CD8-positive, alpha-beta memory T cell (primary cell): ENCODE measurements at regions not wholly inside any gene's neighbourhood (a gene's known extent, or its start where the extent isn't known, plus 50 kb on each side); places are given as distances from the start of the nearest gene placed in this dataset.

Source experiments
- CTCF ChIA-PET: fragments of 350-600 bp; sonication (Branson Sonifier 250); formaldehyde crosslinking; loops from one replicate; lab custom pipeline; 2021; ENCODE audit warnings: antibody characterized with exemption; lab: Charles Lee
- POLR2A ChIA-PET: fragments of 350-600 bp; sonication (Branson Sonifier 250); formaldehyde crosslinking; loops from one replicate; lab custom pipeline; 2021; ENCODE audit warnings: antibody characterized with exemption; lab: Charles Lee
- DNase-seq, 5 donors: peaks; one replicate each; pipeline versions ENCODE4 v3.0.0 to v3.0.0-alpha.2; 2020 to 2022; ENCODE audit warnings: mixed read lengths in 1 of 5
- H3K27ac ChIP-seq: one replicate; pipeline ENCODE4 v1.7.0; 2013; ENCODE audit warnings: low read depth, mild to moderate bottlenecking, low read length, moderate library complexity
- H3K27me3 ChIP-seq: 2 replicates; pipeline ENCODE4 v1.7.0; 2013; ENCODE audit warnings: low read length, mild to moderate bottlenecking; ENCODE audit not compliant: insufficient read depth, poor library complexity, severe bottlenecking
- H3K36me3 ChIP-seq: 2 replicates; pipeline ENCODE4 v1.7.0; 2013; ENCODE audit warnings: mild to moderate bottlenecking, low read length, moderate library complexity; ENCODE audit not compliant: insufficient read depth
- H3K4me1 ChIP-seq: 2 replicates; pipeline ENCODE4 v1.7.0; 2013; ENCODE audit warnings: mild to moderate bottlenecking, low read length, moderate library complexity; ENCODE audit not compliant: insufficient read depth
- H3K4me3 ChIP-seq: 2 replicates; pipeline ENCODE4 v1.7.0; 2013; ENCODE audit warnings: mild to moderate bottlenecking, low read length
- H3K9me3 ChIP-seq: 2 replicates; pipeline ENCODE4 v1.7.0; 2013; ENCODE audit warnings: mild to moderate bottlenecking, low read length
- H3K27ac Mint-ChIP-seq, 8 donors: one replicate each; pipeline ENCODE4 v1.8.0; 2020 to 2021; ENCODE audit warnings: mixed read lengths in 8 of 8, mild to moderate bottlenecking in 6 of 8, inconsistent platforms in 3 of 8, moderate library complexity in 3 of 8
- H3K27me3 Mint-ChIP-seq, 2 donors: one replicate each; pipeline ENCODE4 v1.8.0; 2020 to 2021; ENCODE audit warnings: mixed read lengths in 2 of 2, mild to moderate bottlenecking in 1 of 2, moderate library complexity in 1 of 2
- H3K36me3 Mint-ChIP-seq, 3 donors: one replicate each; pipeline ENCODE4 v1.8.0; 2020 to 2021; ENCODE audit warnings: mixed read lengths in 3 of 3, inconsistent platforms in 1 of 3, mild to moderate bottlenecking in 1 of 3
- H3K4me1 Mint-ChIP-seq, 3 donors: one replicate each; pipeline ENCODE4 v1.8.0; 2020 to 2021; ENCODE audit warnings: mixed read lengths in 3 of 3, inconsistent platforms in 1 of 3, mild to moderate bottlenecking in 1 of 3
- H3K4me3 Mint-ChIP-seq, 7 donors: one replicate each; pipeline ENCODE4 v1.8.0; 2020 to 2021; ENCODE audit warnings: mixed read lengths in 7 of 7, mild to moderate bottlenecking in 6 of 7, moderate library complexity in 4 of 7, inconsistent platforms in 2 of 7
- H3K9me3 Mint-ChIP-seq, 5 donors: one replicate each; pipeline ENCODE4 v1.8.0; 2020 to 2022; ENCODE audit warnings: mixed read lengths in 5 of 5, mild to moderate bottlenecking in 3 of 5, moderate library complexity in 2 of 5, inconsistent platforms in 1 of 5

DNA sequence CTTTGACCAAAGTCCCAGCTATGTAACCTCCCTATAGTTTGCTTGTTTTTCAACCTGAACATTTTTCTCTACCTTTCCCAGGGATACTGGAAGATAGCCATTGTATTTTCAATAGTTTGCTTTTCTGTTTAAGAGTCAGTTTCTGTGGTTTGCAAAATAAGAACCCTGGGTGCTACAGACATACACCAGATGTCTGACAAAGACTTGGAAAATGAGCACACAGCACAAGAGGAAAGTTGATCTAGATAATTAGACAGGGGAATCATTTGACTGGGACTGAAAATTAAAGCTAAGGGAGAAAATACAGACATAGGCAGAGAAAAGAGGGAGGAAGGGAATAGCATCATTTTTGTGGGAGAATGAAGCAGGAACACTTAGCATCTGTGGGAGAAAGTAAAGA, 218.3 kb upstream of the CNKSR2 start:
- no peak overlapping the region for H3K4me3 Mint-ChIP-seq
- peaks cover 0 to 8% of the 10 kb centered on the region in 2 donors for H3K27me3 Mint-ChIP-seq
- Histone ChIP-seq H3K4me3 (no peak overlapping the region), H3K27ac (no peak overlapping the region), H3K9me3 (no peaks in the 10 kb centered on the region), H3K27me3 (no peaks in the 10 kb centered on the region), H3K36me3 (no peaks in the 10 kb centered on the region), H3K4me1 (no peaks in the 10 kb centered on the region)
- H3K9me3 Mint-ChIP-seq = peaks cover 0 to 4% (median 0%) of the 10 kb centered on the region in 5 donors
- ChIA-PET CTCF (no interaction called here), POLR2A (no interaction called here)
- no peaks in the 10 kb centered on the region for H3K4me1 Mint-ChIP-seq
- no peak for DNase-seq
- no peaks in the 10 kb centered on the region for H3K36me3 Mint-ChIP-seq
- no peak overlapping the region for H3K27ac Mint-ChIP-seq

DNA sequence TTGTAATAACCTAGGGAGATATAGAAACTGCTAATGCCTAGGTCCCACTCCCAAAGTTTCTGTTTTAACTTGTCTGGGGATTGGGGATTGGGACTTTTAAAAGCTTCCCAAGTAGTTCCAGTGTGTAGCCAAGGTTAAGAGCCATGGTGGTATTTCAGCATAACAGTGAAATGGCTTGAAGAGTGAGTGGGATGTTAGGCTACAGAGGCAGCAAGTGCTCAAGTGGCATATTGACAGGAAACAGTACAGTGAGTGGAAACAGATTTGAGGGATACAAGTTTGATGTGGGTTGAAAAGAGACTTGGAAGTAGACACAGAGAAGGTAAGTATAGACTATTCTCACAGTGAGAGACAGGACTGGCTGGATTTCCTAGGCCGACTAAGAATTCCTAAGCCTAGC, 217.6 kb upstream of the CNKSR2 start:
- Mint-ChIP-seq H3K4me1 (no peaks in the 10 kb centered on the region), H3K9me3 (peaks cover 0 to 4% (median 0%) of the 10 kb centered on the region in 5 donors), H3K27ac (no peak overlapping the region), H3K36me3 (no peaks in the 10 kb centered on the region), H3K27me3 (peaks cover 0 to 8% of the 10 kb centered on the region in 2 donors), H3K4me3 (no peak overlapping the region)
- H3K9me3 ChIP-seq = no peaks in the 10 kb centered on the region
- no peak overlapping the region for H3K27ac ChIP-seq
- ChIA-PET CTCF (no interaction called here), POLR2A (no interaction called here)
- H3K27me3 ChIP-seq = no peaks in the 10 kb centered on the region
- H3K4me1 ChIP-seq = no peaks in the 10 kb centered on the region
- H3K4me3 ChIP-seq = no peak overlapping the region
- no peak for DNase-seq
- H3K36me3 ChIP-seq = no peaks in the 10 kb centered on the region

DNA sequence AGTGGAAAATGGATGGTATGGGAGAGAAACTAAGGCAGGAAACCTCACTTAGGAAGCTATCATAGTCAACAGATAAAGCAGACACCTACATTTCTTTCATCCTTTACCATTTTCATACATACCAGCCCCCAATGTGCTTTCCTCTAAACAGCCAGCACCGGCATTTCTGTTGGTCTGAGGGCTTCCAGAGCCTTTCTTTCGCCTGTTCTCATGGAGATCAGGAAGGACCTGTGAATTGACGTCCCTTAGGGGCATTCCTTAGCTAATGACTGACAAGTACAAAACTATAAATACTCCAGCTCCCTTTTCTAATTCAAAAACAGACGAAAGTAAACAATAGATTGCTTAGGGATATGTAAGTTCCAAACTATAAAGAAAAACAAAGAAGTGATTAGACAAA, 215.5 kb upstream of the CNKSR2 start:
- Mint-ChIP-seq H3K36me3 (no peaks in the 10 kb centered on the region), H3K4me3 (no peak overlapping the region), H3K27me3 (peaks cover 0 to 8% of the 10 kb centered on the region in 2 donors), H3K4me1 (no peaks in the 10 kb centered on the region), H3K27ac (no peak overlapping the region), H3K9me3 (peaks cover 0 to 4% (median 0%) of the 10 kb centered on the region in 5 donors)
- CTCF ChIA-PET = no interaction called here
- DNase-seq = no peak
- no peak overlapping the region for H3K4me3 ChIP-seq
- no peaks in the 10 kb centered on the region for H3K9me3 ChIP-seq
- POLR2A ChIA-PET = no interaction called here
- H3K4me1 ChIP-seq = no peaks in the 10 kb centered on the region
- H3K27me3 ChIP-seq = no peaks in the 10 kb centered on the region
- H3K27ac ChIP-seq = no peak overlapping the region
- H3K36me3 ChIP-seq = no peaks in the 10 kb centered on the region

DNA sequence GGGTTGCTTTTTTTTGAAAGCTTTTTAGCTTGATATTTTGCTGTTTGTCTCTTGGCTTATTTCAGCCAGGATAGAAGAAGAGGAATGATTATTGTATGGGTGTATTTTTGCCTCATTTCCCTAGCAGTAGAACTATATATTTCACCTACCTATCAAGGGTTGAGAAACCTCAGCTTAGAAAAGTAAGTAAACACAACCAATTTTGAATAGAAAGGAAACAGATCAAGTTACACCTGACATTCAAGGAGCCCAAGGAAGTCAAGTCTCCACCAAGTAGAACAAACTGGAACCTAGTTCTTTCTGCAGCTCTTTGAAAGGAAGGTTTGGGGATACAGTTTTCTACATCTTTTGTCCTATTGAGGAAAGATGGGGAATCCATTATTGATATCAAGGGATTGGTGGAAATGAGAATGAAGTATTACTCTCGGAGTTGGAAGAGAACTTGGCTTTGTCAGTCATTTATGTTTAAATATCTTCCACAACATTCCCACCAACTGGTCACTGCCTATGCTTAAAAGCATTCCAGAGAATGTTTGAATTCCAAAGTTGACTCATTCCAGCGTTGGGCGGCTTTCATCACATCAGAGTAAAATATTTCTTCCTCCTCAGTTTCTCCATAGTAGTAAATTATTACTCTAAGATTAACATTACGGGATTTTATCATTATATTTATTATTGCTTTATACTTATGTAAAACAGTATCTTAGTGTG, 207.8 kb upstream of the CNKSR2 start:
- POLR2A ChIA-PET = no interaction called here
- Mint-ChIP-seq H3K27ac (no peak overlapping the region), H3K9me3 (no peaks in the 10 kb centered on the region), H3K27me3 (no peaks in the 10 kb centered on the region), H3K4me1 (no peaks in the 10 kb centered on the region), H3K36me3 (no peaks in the 10 kb centered on the region), H3K4me3 (no peak overlapping the region)
- Histone ChIP-seq H3K9me3 (no peaks in the 10 kb centered on the region), H3K27ac (no peak overlapping the region), H3K27me3 (no peaks in the 10 kb centered on the region), H3K36me3 (no peaks in the 10 kb centered on the region), H3K4me1 (no peaks in the 10 kb centered on the region), H3K4me3 (no peak overlapping the region)
- CTCF ChIA-PET = no interaction called here
- DNase-seq = no peak

DNA sequence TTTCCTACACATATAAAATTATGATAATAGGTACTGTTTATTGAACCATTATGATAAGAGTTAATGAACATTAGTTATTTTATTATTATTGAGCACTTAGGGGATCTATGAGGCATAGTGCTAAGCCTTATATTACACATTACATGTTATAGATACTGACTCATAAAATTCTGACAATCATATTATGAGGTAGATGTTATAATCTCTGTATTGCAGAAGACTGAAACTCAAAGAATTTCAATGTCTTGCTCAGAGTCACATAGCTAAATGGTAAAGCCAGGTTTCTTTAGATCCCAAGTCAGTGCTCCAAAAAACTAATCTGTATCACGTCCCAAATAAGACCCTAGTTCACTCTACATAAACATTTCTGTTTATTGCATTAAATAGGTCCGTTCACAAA, 207.2 kb upstream of the CNKSR2 start:
- ChIA-PET POLR2A (no interaction called here), CTCF (no interaction called here)
- no peak for DNase-seq
- Histone ChIP-seq H3K4me3 (no peak overlapping the region), H3K9me3 (no peaks in the 10 kb centered on the region), H3K4me1 (no peaks in the 10 kb centered on the region), H3K36me3 (no peaks in the 10 kb centered on the region), H3K27me3 (no peaks in the 10 kb centered on the region), H3K27ac (no peak overlapping the region)
- Mint-ChIP-seq H3K4me3 (no peak overlapping the region), H3K27me3 (no peaks in the 10 kb centered on the region), H3K9me3 (no peaks in the 10 kb centered on the region), H3K4me1 (no peaks in the 10 kb centered on the region), H3K36me3 (no peaks in the 10 kb centered on the region), H3K27ac (no peak overlapping the region)

DNA sequence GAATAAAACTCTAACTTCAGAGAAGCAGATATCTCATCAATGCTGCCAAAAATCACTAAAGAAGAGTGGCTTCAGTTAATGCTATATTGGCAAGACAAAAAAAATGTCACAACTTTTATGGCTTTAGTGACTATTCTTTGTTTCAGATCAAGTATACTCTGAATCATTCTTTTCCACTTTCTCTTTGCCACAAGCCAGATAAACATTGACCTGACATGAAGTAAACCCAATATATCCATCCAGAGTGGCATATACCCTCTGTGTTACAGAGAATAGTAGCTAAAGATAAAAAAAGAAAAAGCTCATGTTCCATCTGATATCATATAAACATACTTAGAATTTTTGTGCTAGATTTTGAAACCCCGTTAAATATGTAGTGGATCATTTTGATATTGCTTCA, 206.7 kb upstream of the CNKSR2 start:
- CTCF ChIA-PET = no interaction called here
- no peak overlapping the region for H3K4me3 Mint-ChIP-seq

DNA sequence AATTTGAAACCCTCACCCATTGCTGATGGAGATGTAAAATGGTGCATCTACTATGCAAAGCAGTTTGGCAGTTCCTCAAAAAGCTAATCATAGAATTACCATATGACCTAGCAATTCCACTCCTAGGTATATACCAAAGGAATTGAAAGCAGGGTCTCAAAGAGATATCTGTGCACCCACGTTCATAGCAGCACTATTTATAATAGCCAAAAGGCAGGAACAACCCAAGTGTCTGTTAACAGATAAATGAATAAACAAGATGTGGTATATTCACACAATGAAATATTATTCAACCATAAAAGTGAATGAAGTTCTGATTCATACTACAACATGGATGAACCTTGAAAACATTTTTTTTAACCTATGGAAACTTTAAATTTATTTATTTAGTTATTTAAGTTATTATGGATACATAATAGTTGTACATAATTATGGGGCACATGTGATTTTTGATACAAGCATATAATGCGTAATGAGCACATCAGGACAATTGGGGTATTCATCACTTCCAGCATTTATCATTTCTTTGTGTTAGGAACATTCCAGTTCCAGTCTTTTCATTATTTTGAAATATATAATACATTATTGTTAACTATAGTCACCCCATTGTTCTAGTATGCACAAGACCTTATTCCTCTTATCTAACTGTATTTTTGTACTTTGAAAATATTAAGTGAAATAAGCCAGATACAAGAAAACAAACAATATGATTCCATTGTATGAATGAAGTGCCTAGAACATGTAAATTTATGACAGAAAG, 205.6 kb upstream of the CNKSR2 start:
- CTCF ChIA-PET = no interaction called here
- Mint-ChIP-seq H3K27ac (no peak overlapping the region), H3K36me3 (no peaks in the 10 kb centered on the region), H3K4me1 (no peaks in the 10 kb centered on the region), H3K9me3 (no peaks in the 10 kb centered on the region), H3K4me3 (no peak overlapping the region), H3K27me3 (no peaks in the 10 kb centered on the region)
- H3K4me1 ChIP-seq = no peaks in the 10 kb centered on the region
- no peak for DNase-seq
- POLR2A ChIA-PET = no interaction called here
- H3K4me3 ChIP-seq = no peak overlapping the region
- no peak overlapping the region for H3K27ac ChIP-seq
- no peaks in the 10 kb centered on the region for H3K36me3 ChIP-seq
- H3K27me3 ChIP-seq = no peaks in the 10 kb centered on the region
- no peaks in the 10 kb centered on the region for H3K9me3 ChIP-seq

More for the DNA sequence above, 206.7 kb upstream of the CNKSR2 start:
- H3K27ac ChIP-seq = no peak overlapping the region
- no peaks in the 10 kb centered on the region for H3K4me1 ChIP-seq
- H3K27ac Mint-ChIP-seq = no peak overlapping the region
- no peaks in the 10 kb centered on the region for H3K36me3 Mint-ChIP-seq
- no peak overlapping the region for H3K4me3 ChIP-seq
- H3K4me1 Mint-ChIP-seq = no peaks in the 10 kb centered on the region
- no peaks in the 10 kb centered on the region for H3K36me3 ChIP-seq
- H3K9me3 ChIP-seq = no peaks in the 10 kb centered on the region
- POLR2A ChIA-PET = no interaction called here
- no peaks in the 10 kb centered on the region for H3K27me3 Mint-ChIP-seq
- no peaks in the 10 kb centered on the region for H3K27me3 ChIP-seq
- DNase-seq = no peak
- H3K9me3 Mint-ChIP-seq = no peaks in the 10 kb centered on the region

DNA sequence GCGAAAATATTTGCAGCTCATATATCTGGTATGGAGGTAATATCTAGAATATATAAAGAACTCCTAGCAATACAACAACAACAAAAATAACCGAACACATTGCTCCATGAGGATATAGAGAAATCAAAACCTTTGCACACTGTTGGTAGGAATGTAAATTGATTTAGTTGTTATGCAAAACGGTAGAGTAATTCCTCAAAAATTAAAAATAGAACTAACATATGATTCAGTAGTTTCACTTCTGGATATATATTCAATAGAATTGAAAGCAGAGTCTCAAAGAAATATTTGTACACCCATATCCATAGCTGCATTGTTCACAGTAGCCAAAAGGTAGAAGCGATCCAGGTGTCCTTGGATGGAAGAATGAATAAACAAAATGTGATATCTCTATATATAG, 203.0 kb upstream of the CNKSR2 start:
- no peaks in the 10 kb centered on the region for H3K27me3 ChIP-seq
- POLR2A ChIA-PET = no interaction called here
- no peaks in the 10 kb centered on the region for H3K4me1 ChIP-seq
- DNase-seq = no peak
- H3K27ac ChIP-seq = no peak overlapping the region
- H3K4me3 ChIP-seq = no peak overlapping the region
- Mint-ChIP-seq H3K4me3 (no peak overlapping the region), H3K36me3 (no peaks in the 10 kb centered on the region), H3K4me1 (no peaks in the 10 kb centered on the region), H3K27me3 (no peaks in the 10 kb centered on the region), H3K27ac (no peak overlapping the region), H3K9me3 (no peaks in the 10 kb centered on the region)
- CTCF ChIA-PET = no interaction called here
- H3K36me3 ChIP-seq = no peaks in the 10 kb centered on the region
- no peaks in the 10 kb centered on the region for H3K9me3 ChIP-seq
